Activated CD8-positive, alpha-beta T cell treated with anti-CD3 and anti-CD28 coated beads for 36 hours (primary cell): ENCODE measurements at regions not wholly inside any gene's neighbourhood (a gene's known extent, or its start where the extent isn't known, plus 50 kb on each side); places are given as distances from the start of the nearest gene placed in this dataset.

Experiments used
- ATAC-seq: fragments of 200-7000 bp; cut with Tn5 transposase; one replicate; pipeline ENCODE4 v1.10.0; 2021; ENCODE audit warnings: mild to moderate bottlenecking, moderate library complexity
- CTCF ChIA-PET: fragments of 350-600 bp; sonication (Branson Sonifier 250); formaldehyde crosslinking; loops from one replicate; lab custom pipeline; 2021; ENCODE audit warnings: antibody characterized with exemption; lab: Charles Lee
- POLR2A ChIA-PET: fragments of 350-600 bp; sonication (Branson Sonifier 250); formaldehyde crosslinking; loops from one replicate; lab custom pipeline; 2021; ENCODE audit warnings: antibody characterized with exemption; lab: Charles Lee
- DNase-seq: peaks from one replicate; pipeline ENCODE4 v3.0.0-alpha.2; 2020
- H3K27ac Mint-ChIP-seq: one replicate; pipeline ENCODE4 v1.8.0; 2021; ENCODE audit warnings: mild to moderate bottlenecking, mixed read lengths
- H3K27me3 Mint-ChIP-seq: one replicate; pipeline ENCODE4 v1.8.0; 2021; ENCODE audit warnings: mixed read lengths
- H3K36me3 Mint-ChIP-seq: one replicate; pipeline ENCODE4 v1.8.0; 2021; ENCODE audit warnings: low read depth, mixed read lengths
- H3K4me1 Mint-ChIP-seq: one replicate; pipeline ENCODE4 v1.8.0; 2021; ENCODE audit warnings: low read depth, mixed read lengths
- H3K4me3 Mint-ChIP-seq: one replicate; pipeline ENCODE4 v1.8.0; 2021; ENCODE audit warnings: mild to moderate bottlenecking, moderate library complexity, mixed read lengths
- H3K9me3 Mint-ChIP-seq: one replicate; pipeline ENCODE4 v1.8.0; 2021; ENCODE audit warnings: mixed read lengths
- intact Hi-C: fragments of 100-400 bp; cut with micrococcal nuclease; formaldehyde crosslinking; loops from one replicate; pipeline ENCODE4 v1.10.0; 2022
- TF ChIP-seq, protein P1 (sequence below): fragments of 200-600 bp; IDR thresholded peaks from one replicate; pipeline ENCODE4 v1.8.0; 2022; ENCODE audit warnings: antibody characterized with exemption, mild to moderate bottlenecking

DNA sequence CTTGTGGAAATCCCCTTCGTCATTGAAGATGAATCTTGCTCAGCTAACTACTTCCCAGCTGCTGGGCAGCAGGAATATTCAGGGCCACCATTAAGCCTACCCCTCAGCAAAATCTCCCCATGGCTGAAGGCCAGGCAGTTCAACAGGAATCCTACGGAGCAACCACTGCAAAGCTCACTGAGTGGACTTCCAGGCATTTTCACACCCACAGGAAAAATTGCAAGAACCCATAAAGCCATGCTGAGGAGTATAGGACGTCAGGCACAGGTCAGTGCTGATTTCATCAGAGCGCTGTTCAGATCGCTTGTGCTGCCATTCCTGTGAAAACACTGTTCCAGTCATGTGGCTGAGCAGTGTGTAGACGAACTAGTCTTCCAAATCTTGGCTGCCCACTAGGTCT, 134.8 kb upstream of the TACR1 start:
- intact Hi-C loops = no loop called here
- no peaks in the 10 kb centered on the region for H3K27me3 Mint-ChIP-seq
- H3K4me3 Mint-ChIP-seq = no peak overlapping the region
- CTCF ChIA-PET = no interaction called here
- peaks cover 6% of the 10 kb centered on the region for H3K36me3 Mint-ChIP-seq
- DNase-seq (no peak), ATAC-seq (no peak)
- peaks cover 5% of the 10 kb centered on the region for H3K9me3 Mint-ChIP-seq
- no peak overlapping the region for H3K27ac Mint-ChIP-seq
- POLR2A ChIA-PET = interaction anchor here (2.5 kb wide), 1 partner anchor 9 kb away, joined by 7 read pairs; no protein-coding TSS in a partner anchor
- peaks cover under 1% of the 10 kb centered on the region for H3K4me1 Mint-ChIP-seq
- TF ChIP-seq, protein P1, sequence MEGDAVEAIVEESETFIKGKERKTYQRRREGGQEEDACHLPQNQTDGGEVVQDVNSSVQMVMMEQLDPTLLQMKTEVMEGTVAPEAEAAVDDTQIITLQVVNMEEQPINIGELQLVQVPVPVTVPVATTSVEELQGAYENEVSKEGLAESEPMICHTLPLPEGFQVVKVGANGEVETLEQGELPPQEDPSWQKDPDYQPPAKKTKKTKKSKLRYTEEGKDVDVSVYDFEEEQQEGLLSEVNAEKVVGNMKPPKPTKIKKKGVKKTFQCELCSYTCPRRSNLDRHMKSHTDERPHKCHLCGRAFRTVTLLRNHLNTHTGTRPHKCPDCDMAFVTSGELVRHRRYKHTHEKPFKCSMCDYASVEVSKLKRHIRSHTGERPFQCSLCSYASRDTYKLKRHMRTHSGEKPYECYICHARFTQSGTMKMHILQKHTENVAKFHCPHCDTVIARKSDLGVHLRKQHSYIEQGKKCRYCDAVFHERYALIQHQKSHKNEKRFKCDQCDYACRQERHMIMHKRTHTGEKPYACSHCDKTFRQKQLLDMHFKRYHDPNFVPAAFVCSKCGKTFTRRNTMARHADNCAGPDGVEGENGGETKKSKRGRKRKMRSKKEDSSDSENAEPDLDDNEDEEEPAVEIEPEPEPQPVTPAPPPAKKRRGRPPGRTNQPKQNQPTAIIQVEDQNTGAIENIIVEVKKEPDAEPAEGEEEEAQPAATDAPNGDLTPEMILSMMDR = no peak

DNA sequence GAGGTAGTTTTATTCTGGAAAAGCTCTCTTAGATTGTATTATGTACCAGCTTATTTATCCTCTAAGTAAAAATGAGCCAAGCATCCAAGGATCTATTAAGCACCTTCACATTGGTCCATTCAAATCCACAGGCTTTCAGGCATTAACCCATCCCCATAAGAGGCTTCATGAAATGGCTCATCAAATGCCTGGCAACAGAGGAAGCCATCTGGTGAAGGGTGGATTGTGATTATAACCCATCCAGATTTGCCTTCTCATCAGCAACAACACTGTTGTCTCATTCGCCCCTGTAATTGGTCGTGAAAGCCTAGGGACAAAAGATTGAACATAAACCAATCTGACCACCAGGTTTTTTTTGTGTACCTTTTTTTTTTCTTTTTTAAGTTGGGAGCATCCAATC, 134.3 kb upstream of the TACR1 start:
- H3K27ac Mint-ChIP-seq = no peak overlapping the region
- H3K27me3 Mint-ChIP-seq = no peaks in the 10 kb centered on the region
- peaks cover 5% of the 10 kb centered on the region for H3K9me3 Mint-ChIP-seq
- POLR2A ChIA-PET = interaction anchor here (2.5 kb wide), 1 partner anchor 9 kb away, joined by 7 read pairs; no protein-coding TSS in a partner anchor
- CTCF ChIA-PET = no interaction called here
- ATAC-seq (no peak), DNase-seq (no peak)
- H3K4me3 Mint-ChIP-seq = no peak overlapping the region
- TF ChIP-seq, protein P1 = no peak
- intact Hi-C loops = no loop called here
- peaks cover 7% of the 10 kb centered on the region for H3K36me3 Mint-ChIP-seq
- peaks cover 2% of the 10 kb centered on the region for H3K4me1 Mint-ChIP-seq

DNA sequence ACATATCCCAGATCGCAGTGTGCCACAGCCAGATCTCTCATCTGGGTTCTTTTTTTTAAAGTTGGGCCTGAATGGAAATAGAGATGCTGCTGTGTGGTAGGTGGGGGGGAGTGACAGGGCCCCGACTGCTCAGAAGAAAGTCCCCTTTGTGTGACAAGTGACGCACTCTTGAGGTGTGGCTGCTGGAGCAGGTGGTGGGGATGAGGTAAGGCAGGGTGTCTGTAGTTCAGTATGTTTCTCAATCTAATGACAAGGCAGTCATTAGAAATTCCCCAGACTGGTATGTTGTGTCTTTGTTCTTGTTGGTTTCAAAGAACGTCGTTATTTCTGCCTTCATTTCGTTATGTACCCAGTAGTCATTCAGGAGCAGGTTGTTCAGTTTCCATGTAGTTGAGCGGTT, 128.8 kb upstream of the TACR1 start:
- H3K27ac Mint-ChIP-seq = no peak overlapping the region
- ChIA-PET POLR2A (no interaction called here), CTCF (no interaction called here)
- TF ChIP-seq, protein P1 = no peak
- H3K27me3 Mint-ChIP-seq = no peaks in the 10 kb centered on the region
- H3K4me1 Mint-ChIP-seq = peaks cover 2% of the 10 kb centered on the region
- H3K9me3 Mint-ChIP-seq = peaks cover 3% of the 10 kb centered on the region
- no peak overlapping the region for H3K4me3 Mint-ChIP-seq
- intact Hi-C loops = no loop called here
- DNase-seq (no peak), ATAC-seq (no peak)
- H3K36me3 Mint-ChIP-seq = peaks cover 6% of the 10 kb centered on the region

GRCh38 chr2:75327334-75327733, 128.0 kb upstream of the TACR1 start:
- peaks cover 6% of the 10 kb centered on the region for H3K36me3 Mint-ChIP-seq
- intact Hi-C loops = no loop called here
- ATAC-seq = no peak
- H3K27ac Mint-ChIP-seq = no peak overlapping the region
- no peak for DNase-seq
- no peak overlapping the region for H3K4me3 Mint-ChIP-seq
- peaks cover 2% of the 10 kb centered on the region for H3K4me1 Mint-ChIP-seq
- ChIA-PET CTCF (interaction anchor here (0.6 kb wide), 1 partner anchor 302 kb away, joined by 3 read pairs; no protein-coding TSS in a partner anchor), POLR2A (no interaction called here)
- no peaks in the 10 kb centered on the region for H3K27me3 Mint-ChIP-seq
- peaks cover 3% of the 10 kb centered on the region for H3K9me3 Mint-ChIP-seq
- TF ChIP-seq, protein P1 = no peak

DNA sequence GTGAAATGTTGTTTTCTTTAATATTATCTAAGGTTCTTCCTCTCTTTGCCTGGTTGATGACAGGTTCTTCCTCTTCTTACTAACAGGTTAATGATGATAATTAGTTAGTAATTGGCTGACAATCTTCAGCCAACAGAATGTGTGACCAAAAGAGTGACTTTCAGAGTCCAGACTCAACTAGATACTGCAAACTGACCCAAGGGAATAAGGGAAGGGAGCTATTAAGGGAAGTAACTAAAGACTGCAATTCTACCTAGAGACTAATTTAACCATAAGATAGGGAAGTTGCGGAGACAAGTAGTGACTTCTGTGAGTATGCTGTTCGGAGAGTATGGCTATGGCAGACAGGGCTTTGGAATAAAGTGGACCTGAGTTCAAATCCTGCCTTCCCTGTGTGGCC, 127.3 kb upstream of the TACR1 start:
- Mint-ChIP-seq H3K4me1 (peaks cover 2% of the 10 kb centered on the region), H3K27me3 (no peaks in the 10 kb centered on the region)

More for the DNA sequence above, 127.3 kb upstream of the TACR1 start:
- Mint-ChIP-seq H3K4me3 (no peak overlapping the region), H3K36me3 (peaks cover 6% of the 10 kb centered on the region), H3K27ac (no peak overlapping the region), H3K9me3 (peaks cover 3% of the 10 kb centered on the region)
- DNase-seq (no peak), ATAC-seq (no peak)
- intact Hi-C loops = no loop called here
- ChIA-PET POLR2A (no interaction called here), CTCF (interaction anchor here (0.6 kb wide), 1 partner anchor 302 kb away, joined by 3 read pairs; no protein-coding TSS in a partner anchor)
- TF ChIP-seq, protein P1 = no peak
